GM18870 (cell line): ENCODE measurements at regions not wholly inside any gene's neighbourhood (a gene's known extent, or its start where the extent isn't known, plus 50 kb on each side); places are given as distances from the start of the nearest gene placed in this dataset.
"Not testable (repeated sequence)": the region's sequence is repeated elsewhere in the genome, so short reads cannot be mapped to it uniquely, and the experiment has no call there.

Source experiments
- ATAC-seq: cut with Tn5 transposase; IDR thresholded peaks from one replicate; pipeline ENCODE4 v1.9.1; 2021; ENCODE audit warnings: moderate library complexity; ENCODE audit not compliant: unreplicated experiment

DNA sequence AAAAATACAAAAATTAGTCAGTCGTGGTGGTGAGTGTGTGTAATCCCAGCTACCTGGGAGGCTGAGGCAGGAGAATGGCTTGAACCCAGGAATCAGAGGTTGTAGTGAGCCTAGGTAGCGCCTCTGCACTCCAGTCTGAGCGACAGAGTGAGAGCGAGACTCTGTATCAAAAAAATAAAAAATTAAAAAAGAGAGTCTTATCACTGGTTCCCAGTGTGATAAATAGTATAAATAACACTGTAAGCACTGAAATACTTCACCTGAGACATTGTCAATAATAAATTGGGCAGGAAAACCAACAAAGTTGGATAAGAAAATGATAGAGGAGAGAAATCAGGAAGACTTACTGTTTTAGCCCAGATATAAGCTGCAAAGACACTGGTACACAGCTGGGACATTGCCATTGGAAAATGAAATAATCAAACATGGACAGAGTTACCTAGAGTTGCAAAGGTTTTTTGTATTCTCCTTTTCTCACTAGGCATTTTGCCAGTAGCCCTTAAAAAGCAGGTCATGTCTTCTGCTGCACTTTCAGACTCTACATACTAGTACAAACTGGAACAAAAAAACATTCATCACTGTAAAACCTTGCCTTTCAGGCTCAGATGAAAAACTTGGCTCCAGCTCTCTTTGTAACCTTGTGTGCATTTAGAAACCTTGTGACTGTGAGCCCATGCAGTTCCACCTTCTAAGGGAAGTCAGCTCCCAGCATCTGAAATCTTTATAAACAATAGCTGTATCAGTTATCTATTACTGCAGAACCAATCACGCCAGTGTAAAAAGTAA lies 55.0 kb upstream of the PPP1R2C start:
- ATAC-seq, result no peak

DNA sequence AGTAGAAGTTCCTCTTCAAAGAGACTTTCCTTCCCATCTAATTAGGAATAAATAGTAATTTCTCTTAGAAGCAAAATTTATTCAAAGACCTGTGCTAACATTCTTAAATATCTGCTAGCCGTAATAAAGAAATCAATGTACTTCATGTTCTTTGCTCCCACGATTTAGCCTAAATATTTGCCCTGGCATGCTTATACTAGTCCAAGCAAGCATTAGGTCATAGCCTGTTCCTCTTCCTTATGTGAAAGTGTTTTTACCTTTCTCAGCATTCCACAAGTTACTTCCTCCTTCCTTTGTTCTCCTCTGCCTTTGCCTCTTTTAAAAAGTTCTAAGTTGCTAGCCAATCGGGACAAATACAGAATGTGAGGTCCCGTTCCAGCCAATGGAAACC lies 55.6 kb upstream of the PPP1R2C start:
- ATAC-seq, result not testable (repeated sequence)

DNA sequence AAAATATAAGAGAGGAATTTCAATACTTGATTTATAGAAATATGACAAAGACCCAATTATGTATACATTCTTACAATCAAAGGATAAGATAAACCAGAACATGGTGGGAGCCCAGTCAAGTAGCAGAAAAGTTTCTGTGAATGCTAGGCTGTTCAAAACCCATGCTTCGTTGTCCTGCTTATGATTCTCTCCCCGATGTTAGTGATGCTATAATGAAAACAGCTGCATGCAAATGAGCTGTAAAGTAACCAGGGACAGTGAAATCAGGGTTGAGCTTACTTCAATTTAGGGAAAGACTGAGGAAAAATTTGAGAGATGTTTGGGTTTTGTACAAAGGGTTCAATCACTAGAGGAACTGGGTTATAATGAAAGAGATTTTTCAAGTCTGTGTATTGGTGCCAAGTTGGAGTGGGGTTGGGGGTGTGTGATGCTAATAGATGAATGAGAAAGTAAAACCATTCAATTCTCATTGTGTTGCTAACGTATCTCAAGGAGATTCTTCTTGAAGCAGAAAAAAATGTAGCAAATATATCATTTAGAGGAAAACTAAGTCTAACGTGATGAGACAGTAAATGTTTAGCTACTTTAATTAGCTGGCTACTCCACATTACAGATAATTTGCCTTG lies 59.3 kb upstream of the PPP1R2C start:
- ATAC-seq, result no peak

- ATAC-seq, result peak; percentile 67
Observed at GRCh38 chrX:42837747-42838146, 59.8 kb upstream of the PPP1R2C start.

GRCh38 chrX:42839632-42840031 lies 61.7 kb upstream of the PPP1R2C start:
- ATAC-seq, result no peak

GRCh38 chrX:42846741-42847140 lies 68.8 kb upstream of the PPP1R2C start:
- ATAC-seq, result no peak

DNA sequence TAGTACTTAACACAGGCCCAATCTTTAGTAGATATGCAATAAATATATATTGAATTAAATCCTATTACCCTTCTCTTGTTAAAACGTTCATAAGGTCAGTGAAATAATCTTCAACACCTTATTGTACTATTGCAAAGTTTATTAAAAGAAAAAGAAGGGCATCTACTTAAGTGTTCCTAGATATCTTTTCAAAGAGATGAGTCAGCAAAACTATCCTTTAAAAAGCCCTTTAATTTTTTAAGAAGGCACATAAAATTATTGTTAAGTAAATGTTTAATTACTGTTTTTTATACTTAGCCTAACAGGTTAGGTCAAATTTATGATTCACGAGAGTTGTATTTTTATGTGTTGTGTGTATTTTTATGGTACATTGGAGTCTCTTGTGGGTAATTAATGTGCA lies 77.3 kb upstream of the PPP1R2C start:
- no peak for ATAC-seq

GRCh38 chrX:42857766-42858165 lies 79.8 kb upstream of the PPP1R2C start:
- ATAC-seq, result no peak

- no peak for ATAC-seq
Observed at GRCh38 chrX:42869011-42869410, 91.0 kb upstream of the PPP1R2C start.

- peak; percentile 90 for ATAC-seq
Observed at GRCh38 chrX:42869659-42870476, 91.9 kb upstream of the PPP1R2C start.

GRCh38 chrX:42886519-42886918 lies 108.6 kb upstream of the PPP1R2C start:
- no peak for ATAC-seq

DNA sequence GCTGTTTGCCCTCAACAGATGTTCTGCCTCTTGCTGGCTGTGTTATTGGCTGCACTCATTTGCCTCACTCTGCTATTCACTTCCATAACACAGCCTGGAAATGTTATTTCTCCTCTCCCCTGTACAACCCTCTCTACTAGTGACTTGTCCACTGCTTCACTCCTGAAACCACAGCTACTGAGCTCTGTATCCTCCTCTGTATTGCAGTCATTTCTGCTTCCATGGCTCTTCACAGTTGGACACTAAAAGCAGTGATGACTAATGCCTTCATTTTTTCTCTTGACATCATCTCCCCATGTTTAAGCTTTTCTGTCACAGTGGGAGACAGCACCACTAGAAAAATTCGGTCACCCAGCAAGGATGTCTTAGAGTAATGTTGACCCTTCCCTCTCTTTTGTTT lies 123.0 kb upstream of the PPP1R2C start:
- no peak for ATAC-seq

GRCh38 chrX:42902513-42902912 lies 124.5 kb upstream of the PPP1R2C start:
- no peak for ATAC-seq

DNA sequence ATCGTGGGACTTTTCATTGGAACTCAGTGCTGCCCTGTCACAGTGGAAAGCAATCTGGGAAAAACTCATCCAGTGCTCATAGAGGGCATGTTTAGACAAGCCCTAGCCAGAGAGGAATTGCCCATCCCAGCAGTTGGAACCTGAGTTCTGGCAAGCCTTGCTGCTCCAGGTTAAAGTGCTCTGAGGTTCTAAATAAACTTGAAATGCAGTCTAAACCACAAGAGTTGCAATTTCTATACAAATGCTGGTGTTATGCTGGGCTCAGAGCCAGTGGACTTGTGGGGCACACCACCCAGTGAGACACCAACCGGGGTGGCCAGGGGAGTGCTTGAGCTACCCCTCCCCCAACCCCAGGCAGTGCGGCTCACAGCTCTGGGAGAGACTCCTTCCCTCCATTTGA lies 142.8 kb upstream of the PPP1R2C start:
- no peak for ATAC-seq

GRCh38 chrX:42930071-42930470 lies 152.1 kb upstream of the PPP1R2C start:
- ATAC-seq, result no peak

- no peak for ATAC-seq
Observed at GRCh38 chrX:42930951-42931350, 153.0 kb upstream of the PPP1R2C start.

DNA sequence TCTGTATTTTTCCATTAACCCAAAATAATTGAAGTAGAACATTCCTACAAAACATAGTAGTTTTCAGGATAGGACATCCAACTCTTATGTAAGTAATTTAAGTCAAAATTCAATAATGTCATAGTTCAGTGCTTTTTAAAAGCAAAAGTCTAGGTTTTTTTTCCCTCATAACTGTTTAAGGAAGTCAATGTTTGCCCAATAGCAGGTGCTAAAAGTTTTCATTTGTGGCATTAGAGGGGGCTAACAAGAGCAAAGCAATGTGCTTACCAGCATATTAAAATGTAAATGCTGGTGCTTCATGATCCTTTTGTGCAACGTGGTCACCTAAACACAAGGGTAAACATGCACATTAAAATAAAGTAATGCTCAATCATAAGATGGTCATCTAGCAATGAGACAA lies 155.2 kb upstream of the PPP1R2C start:
- no peak for ATAC-seq

DNA sequence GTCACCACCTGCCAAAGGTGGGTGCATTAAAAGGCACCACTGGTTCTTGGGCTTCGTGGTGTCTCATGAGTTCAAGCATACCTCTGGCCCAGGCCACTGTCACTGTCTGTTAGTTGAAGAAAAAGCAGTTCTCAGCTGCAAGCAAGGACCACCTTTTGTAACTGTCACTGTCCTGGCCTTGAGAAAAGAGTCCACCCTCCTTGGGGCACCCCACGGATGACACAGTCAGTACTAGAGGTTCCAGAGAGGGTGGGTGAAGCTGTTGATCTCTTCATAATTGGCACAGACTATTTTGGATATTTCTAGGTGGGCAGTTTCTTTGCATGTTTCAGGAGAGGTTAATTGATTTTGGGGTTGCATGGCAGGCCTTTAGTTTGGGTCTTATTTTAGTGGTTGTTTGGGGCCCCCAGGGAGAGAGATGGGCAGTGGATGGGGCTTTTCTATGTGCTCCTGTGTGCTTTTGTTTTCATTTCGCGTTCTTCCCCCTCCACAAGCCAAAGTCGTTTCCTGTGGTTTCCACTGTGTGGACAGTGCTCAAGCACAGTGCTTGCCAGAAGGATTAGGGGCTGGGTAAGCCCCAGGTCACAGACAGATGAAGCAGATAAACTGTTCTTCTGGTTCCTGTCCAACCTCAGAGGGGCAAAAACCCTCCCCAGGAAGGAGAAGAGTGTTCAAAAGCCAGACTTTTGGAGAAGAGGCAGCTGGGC lies 156.2 kb upstream of the PPP1R2C start:
- ATAC-seq, result peak; percentile 96

DNA sequence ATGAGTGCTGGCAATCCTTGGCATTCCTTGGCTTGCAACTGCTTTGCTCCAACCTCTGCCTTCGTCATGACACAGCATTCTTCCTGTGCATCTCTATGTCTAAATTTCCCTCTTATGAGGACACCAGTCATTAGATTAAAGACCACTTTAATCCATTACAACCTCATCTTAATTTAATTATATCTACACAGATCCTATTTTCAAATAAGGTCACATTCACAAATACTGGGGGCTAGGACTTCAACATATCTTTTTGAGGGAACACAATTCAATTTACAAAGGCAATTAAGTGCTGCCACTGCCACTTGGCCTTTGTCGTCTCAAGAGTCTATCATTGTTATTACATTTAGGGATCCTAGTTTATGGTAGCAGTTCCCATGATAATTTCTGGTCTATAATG lies 163.7 kb upstream of the PPP1R2C start:
- ATAC-seq, result no peak

DNA sequence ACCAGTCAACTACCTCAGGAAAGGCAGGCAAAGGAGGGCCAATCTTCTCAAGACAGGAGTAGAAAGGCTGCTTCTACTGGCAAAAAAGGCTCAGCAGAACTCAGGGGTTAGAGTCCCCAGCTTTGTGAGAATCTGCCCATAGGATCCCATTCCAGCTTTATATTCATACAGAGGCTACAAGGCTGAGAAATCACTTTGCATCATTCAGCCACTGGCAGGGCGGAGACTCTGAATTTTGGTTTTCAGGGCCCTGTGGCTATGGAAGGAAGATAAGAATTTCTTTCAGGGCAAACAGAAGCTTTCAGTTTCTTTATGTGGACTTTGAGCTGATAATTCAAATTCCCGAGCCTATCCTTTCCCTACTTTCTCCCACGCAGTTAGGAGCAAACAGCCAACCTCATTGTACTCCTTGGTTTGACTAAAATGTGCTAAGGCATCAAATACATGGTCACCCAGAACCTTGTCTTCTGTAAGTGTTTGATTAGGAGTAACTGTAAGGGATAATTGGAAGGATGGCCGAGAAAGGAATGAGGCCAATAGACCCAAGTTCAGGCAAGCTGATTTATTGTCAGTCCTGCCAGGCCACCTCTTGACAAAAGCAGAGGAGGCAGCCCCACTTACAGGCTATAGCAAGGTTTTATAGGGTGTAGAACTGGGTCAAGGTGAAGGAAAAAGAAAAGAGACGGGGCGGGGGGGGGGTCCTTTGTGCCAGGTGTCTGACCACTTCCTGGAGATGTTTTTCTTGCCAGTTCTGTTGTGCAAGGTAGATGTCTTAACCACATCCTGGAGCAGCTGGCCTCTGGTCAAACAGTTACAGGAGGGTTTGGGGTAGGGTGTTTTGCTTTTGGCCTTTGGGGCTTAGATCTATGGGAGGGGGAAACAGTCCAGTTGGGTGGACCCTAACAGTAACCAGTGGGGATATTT lies 165.3 kb upstream of the PPP1R2C start:
- peak; percentile 86 for ATAC-seq
